Activated B cell treated with CpG ODN at 0.5 μM for 24 hours (primary cell): ENCODE measurements at regions not wholly inside any gene's neighbourhood (a gene's known extent, or its start where the extent isn't known, plus 50 kb on each side); places are given as distances from the start of the nearest gene placed in this dataset.

ENCODE experiments used
- ATAC-seq: fragments of 200-7000 bp; cut with Tn5 transposase; one replicate; pipeline ENCODE4 v1.10.0; 2021; ENCODE audit warnings: low read depth, mild to moderate bottlenecking, moderate library complexity
- CTCF ChIA-PET: fragments of 350-600 bp; sonication (Branson Sonifier 250); formaldehyde crosslinking; loops from one replicate; lab custom pipeline; 2021; ENCODE audit warnings: antibody characterized with exemption; lab: Charles Lee
- POLR2A ChIA-PET: fragments of 350-600 bp; sonication (Branson Sonifier 250); formaldehyde crosslinking; loops from one replicate; lab custom pipeline; 2021; ENCODE audit warnings: antibody characterized with exemption; lab: Charles Lee
- DNase-seq: peaks from one replicate; pipeline ENCODE4 v3.0.0; 2022
- H3K27ac Mint-ChIP-seq: one replicate; pipeline ENCODE4 v1.8.0; 2020; ENCODE audit warnings: mixed read lengths
- H3K27me3 Mint-ChIP-seq: one replicate; pipeline ENCODE4 v1.8.0; 2021; ENCODE audit warnings: mixed read lengths
- H3K36me3 Mint-ChIP-seq: one replicate; pipeline ENCODE4 v1.8.0; 2021; ENCODE audit warnings: low read depth, mixed read lengths
- H3K4me1 Mint-ChIP-seq: one replicate; pipeline ENCODE4 v1.8.0; 2021; ENCODE audit warnings: mixed read lengths
- H3K4me3 Mint-ChIP-seq: one replicate; pipeline ENCODE4 v1.8.0; 2020; ENCODE audit warnings: mild to moderate bottlenecking, mixed read lengths
- H3K9me3 Mint-ChIP-seq: one replicate; pipeline ENCODE4 v1.8.0; 2020; ENCODE audit warnings: mixed read lengths
- CTCF ChIP-seq: fragments of 200-600 bp; IDR thresholded peaks from one replicate; pipeline ENCODE4 v1.8.0; 2022; ENCODE audit warnings: antibody characterized with exemption, mild to moderate bottlenecking
- intact Hi-C: fragments of 100-400 bp; cut with micrococcal nuclease; formaldehyde crosslinking; loops from one replicate; pipeline ENCODE4 v1.15.1; 2024

DNA sequence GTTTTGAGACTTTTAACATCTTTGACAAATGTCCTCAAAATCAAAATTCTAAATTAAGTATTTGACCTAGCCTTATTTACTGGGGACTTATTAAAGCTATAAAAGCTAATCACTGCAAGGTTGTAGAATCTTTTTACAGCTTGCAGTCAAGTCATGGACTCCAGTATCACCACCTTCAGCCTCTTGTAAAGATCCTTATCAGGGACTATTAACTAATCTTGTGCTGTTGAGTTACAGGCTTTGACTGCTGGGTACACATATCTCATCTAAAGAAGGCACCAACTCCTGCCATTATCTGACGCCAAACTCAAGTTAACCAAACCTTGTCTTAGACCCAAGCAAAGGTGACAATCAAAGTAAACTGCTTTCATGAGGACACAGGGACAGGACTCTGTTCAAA is 621.0 kb upstream of the IGFBP3 start:
- H3K36me3 Mint-ChIP-seq = no peaks in the 10 kb centered on the region
- H3K4me1 Mint-ChIP-seq = no peaks in the 10 kb centered on the region
- intact Hi-C loops = no loop called here
- DNase-seq (no peak), ATAC-seq (no peak)
- no peak for TF ChIP-seq CTCF
- ChIA-PET POLR2A (no interaction called here), CTCF (no interaction called here)
- H3K4me3 Mint-ChIP-seq = no peak overlapping the region
- H3K9me3 Mint-ChIP-seq = peaks cover 2% of the 10 kb centered on the region
- no peak overlapping the region for H3K27ac Mint-ChIP-seq
- H3K27me3 Mint-ChIP-seq = no peaks in the 10 kb centered on the region

DNA sequence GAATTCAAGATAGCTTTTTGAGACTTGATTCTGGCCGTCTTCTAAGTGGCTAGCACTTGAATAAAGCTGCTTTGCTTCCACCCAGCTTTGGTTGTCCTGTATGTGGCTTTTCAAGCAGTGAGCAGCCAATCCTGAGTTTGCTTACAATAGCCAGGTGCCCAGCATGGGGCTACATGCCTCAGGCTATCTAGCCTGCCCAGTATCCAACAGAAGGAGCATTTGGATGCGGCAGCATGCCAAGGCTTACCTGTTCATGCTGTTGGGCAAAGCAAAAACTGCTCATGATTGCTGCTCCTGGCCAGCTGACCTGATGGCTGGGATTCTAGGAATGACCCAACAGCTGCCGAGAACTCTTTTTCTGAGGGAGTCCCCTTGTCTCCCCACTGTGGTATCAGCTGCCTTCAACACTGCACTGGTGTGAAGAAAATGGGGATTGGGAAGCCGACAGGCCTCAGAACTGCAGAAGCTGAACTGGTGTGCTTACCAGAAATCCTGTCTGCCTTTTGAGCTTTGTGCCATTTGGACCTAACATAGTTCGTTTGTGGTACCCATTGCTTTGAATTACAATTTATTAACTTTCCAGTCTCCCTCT is 618.9 kb upstream of the IGFBP3 start:
- Mint-ChIP-seq H3K4me1 (no peaks in the 10 kb centered on the region), H3K9me3 (peaks cover 2% of the 10 kb centered on the region), H3K27ac (no peak overlapping the region), H3K27me3 (no peaks in the 10 kb centered on the region), H3K36me3 (no peaks in the 10 kb centered on the region), H3K4me3 (no peak overlapping the region)
- TF ChIP-seq CTCF = no peak
- ATAC-seq (no peak), DNase-seq (no peak)
- ChIA-PET POLR2A (no interaction called here), CTCF (no interaction called here)
- intact Hi-C loops = no loop called here

- ATAC-seq (no peak), DNase-seq (no peak)
- Mint-ChIP-seq H3K27ac (no peak overlapping the region), H3K4me3 (no peak overlapping the region), H3K27me3 (no peaks in the 10 kb centered on the region), H3K9me3 (peaks cover 2% of the 10 kb centered on the region), H3K36me3 (no peaks in the 10 kb centered on the region), H3K4me1 (no peaks in the 10 kb centered on the region)
- ChIA-PET POLR2A (no interaction called here), CTCF (no interaction called here)
- intact Hi-C loops = no loop called here
- TF ChIP-seq CTCF = no peak
Observed at GRCh38 chr7:46537191-46537905, 616.3 kb upstream of the IGFBP3 start.

DNA sequence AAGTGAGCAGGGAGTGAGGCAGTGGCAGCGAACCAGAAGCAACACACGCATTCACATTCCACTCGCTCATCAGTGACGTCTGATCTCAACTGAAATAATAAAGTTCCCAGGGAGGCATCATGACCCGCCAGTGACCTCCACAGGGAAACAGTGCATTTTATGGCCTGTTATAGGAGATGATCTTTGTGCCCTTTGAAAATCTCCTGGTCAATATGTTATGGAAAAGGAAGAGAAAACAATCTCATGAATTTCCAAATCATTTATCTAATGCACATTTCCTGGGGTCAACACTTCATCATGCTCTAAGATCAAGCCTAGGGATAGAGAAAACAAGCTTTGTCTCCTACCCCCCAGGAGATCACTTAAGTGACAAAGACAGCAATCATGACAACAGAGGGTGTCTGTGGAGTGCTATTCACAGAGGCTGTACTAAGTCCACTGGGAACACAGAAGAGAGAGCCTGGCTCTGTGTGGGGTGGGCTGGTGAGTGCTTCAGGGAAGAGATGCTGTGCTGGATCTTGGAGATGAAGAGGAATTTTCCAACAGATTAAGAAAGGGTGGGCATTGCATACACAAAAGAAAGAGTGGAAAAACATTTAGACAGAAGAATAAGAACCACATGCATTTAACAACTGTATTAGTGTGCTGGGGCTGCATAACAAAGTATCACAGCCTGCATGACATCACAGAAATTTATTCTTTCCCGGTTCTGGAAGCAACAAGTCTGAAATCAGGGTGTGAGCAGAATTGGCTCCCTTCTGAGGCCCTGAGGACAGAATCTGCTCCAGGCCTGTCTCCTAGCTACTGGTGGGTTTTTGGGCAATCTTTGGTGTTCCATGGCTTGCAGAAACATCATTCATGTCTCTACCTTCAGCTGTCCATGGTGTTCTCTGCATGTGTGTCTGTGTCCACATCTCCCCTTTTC is 613.9 kb upstream of the IGFBP3 start:
- H3K4me1 Mint-ChIP-seq = no peaks in the 10 kb centered on the region
- H3K4me3 Mint-ChIP-seq = no peak overlapping the region
- peaks cover 2% of the 10 kb centered on the region for H3K9me3 Mint-ChIP-seq
- intact Hi-C loops = no loop called here
- ChIA-PET CTCF (no interaction called here), POLR2A (no interaction called here)
- H3K27me3 Mint-ChIP-seq = no peaks in the 10 kb centered on the region
- DNase-seq (no peak), ATAC-seq (no peak)
- no peak overlapping the region for H3K27ac Mint-ChIP-seq
- H3K36me3 Mint-ChIP-seq = no peaks in the 10 kb centered on the region
- no peak for TF ChIP-seq CTCF

DNA sequence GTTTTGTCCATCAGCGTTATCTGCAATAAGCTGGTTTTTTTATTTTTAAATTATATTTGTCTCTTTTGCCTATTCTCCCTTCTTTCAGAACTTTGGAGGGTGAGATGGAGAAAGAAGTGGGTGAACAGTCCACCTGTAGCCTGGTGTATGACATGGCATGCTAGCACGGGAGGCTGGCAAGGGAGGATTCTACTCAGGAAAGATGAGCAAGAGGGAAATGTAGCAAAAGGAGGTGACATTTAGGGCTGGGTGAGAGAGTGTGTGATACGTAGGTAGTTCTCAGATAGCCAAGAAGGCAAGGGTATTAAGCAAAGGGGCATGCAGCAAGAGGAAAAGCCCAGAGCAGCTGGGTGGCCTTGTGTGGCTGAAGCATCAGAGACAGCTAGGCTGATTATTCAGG is 612.9 kb upstream of the IGFBP3 start:
- Mint-ChIP-seq H3K4me1 (no peaks in the 10 kb centered on the region), H3K9me3 (peaks cover under 1% of the 10 kb centered on the region), H3K27me3 (no peaks in the 10 kb centered on the region), H3K36me3 (no peaks in the 10 kb centered on the region), H3K27ac (no peak overlapping the region), H3K4me3 (no peak overlapping the region)
- ChIA-PET POLR2A (no interaction called here), CTCF (no interaction called here)
- DNase-seq (no peak), ATAC-seq (no peak)
- intact Hi-C loops = no loop called here
- no peak for TF ChIP-seq CTCF
